GM18519 (cell line): ENCODE measurements at regions not wholly inside any gene's neighbourhood (a gene's known extent, or its start where the extent isn't known, plus 50 kb on each side); places are given as distances from the start of the nearest gene placed in this dataset.
A peak's percentile ranks its signal among the peaks of the same experiment; 100 is the strongest.

Source experiments
- ATAC-seq: cut with Tn5 transposase; IDR thresholded peaks from one replicate; pipeline ENCODE4 v1.9.1; 2021; ENCODE audit warnings: mild to moderate bottlenecking, moderate library complexity; ENCODE audit not compliant: unreplicated experiment, low FRiP score

- no peak for ATAC-seq
Observed at GRCh38 chr14:76950055-76951020, 78.2 kb downstream of the IRF2BPL start.

- no peak for ATAC-seq
Observed at GRCh38 chr14:76948976-76949375, 79.5 kb downstream of the IRF2BPL start.

- ATAC-seq, result no peak
Observed at GRCh38 chr14:76948213-76948947, 80.1 kb downstream of the IRF2BPL start.

- ATAC-seq, result no peak
Observed at GRCh38 chr14:76947838-76948184, 80.7 kb downstream of the IRF2BPL start.

GRCh38 chr14:76947078-76947837 is 81.2 kb downstream of the IRF2BPL start:
- peak; percentile 57 for ATAC-seq

GRCh38 chr14:76946753-76947077 is 81.8 kb downstream of the IRF2BPL start:
- ATAC-seq, result no peak

GRCh38 chr14:76943072-76943471 is 85.4 kb downstream of the IRF2BPL start:
- ATAC-seq, result no peak

- ATAC-seq, result no peak
Observed at GRCh38 chr14:76941946-76942805, 86.3 kb downstream of the IRF2BPL start.

- no peak for ATAC-seq
Observed at GRCh38 chr14:76941544-76941943, 87.0 kb downstream of the IRF2BPL start.

- ATAC-seq, result no peak
Observed at GRCh38 chr14:76940021-76940760, 88.3 kb downstream of the IRF2BPL start.

- ATAC-seq, result no peak
Observed at GRCh38 chr14:76939015-76939742, 89.3 kb downstream of the IRF2BPL start.

GRCh38 chr14:76938092-76938500 is 90.4 kb downstream of the IRF2BPL start:
- ATAC-seq, result no peak

- no peak for ATAC-seq
Observed at GRCh38 chr14:76937181-76938091, 91.1 kb downstream of the IRF2BPL start.

- ATAC-seq, result no peak
Observed at GRCh38 chr14:76936483-76936882, 92.0 kb downstream of the IRF2BPL start.

GRCh38 chr14:76933515-76933914 is 95.0 kb downstream of the IRF2BPL start:
- ATAC-seq, result no peak

- no peak for ATAC-seq
Observed at GRCh38 chr14:76931631-76932402, 96.7 kb downstream of the IRF2BPL start.

GRCh38 chr14:76930549-76930948 is 98.0 kb downstream of the IRF2BPL start:
- ATAC-seq, result no peak
